ENCODE measurements at regions not wholly inside any gene's neighbourhood (a gene's known extent, or its start where the extent isn't known, plus 50 kb on each side); places are given as distances from the start of the nearest gene placed in this dataset.
"Not testable (repeated sequence)": the region's sequence is repeated elsewhere in the genome, so short reads cannot be mapped to it uniquely, and the experiment has no call there.

GRCh38 chr4:120261117-120261516 lies 194.5 kb upstream of the MAD2L1 start:
- Histone ChIP-seq H2AFZ (ENCODE audit: low read depth, low read length) (no peak overlapping the region), H4K20me1 (ENCODE audit: insufficient read depth) (no peaks in the 10 kb centered on the region)
- no peak for TF ChIP-seq SMC3 (conservative IDR thresholded peaks at IDR 0.05; ENCODE audit: poor library complexity)
- TF ChIP-seq, protein P1, sequence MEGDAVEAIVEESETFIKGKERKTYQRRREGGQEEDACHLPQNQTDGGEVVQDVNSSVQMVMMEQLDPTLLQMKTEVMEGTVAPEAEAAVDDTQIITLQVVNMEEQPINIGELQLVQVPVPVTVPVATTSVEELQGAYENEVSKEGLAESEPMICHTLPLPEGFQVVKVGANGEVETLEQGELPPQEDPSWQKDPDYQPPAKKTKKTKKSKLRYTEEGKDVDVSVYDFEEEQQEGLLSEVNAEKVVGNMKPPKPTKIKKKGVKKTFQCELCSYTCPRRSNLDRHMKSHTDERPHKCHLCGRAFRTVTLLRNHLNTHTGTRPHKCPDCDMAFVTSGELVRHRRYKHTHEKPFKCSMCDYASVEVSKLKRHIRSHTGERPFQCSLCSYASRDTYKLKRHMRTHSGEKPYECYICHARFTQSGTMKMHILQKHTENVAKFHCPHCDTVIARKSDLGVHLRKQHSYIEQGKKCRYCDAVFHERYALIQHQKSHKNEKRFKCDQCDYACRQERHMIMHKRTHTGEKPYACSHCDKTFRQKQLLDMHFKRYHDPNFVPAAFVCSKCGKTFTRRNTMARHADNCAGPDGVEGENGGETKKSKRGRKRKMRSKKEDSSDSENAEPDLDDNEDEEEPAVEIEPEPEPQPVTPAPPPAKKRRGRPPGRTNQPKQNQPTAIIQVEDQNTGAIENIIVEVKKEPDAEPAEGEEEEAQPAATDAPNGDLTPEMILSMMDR (IDR thresholded peaks at IDR 0.05; ENCODE audit: poor library complexity, severe bottlenecking) = no peak
- TF ChIP-seq MXI1 (conservative IDR thresholded peaks at IDR 0.05; ENCODE audit: poor library complexity, severe bottlenecking) = no peak
- TF ChIP-seq, protein P2, sequence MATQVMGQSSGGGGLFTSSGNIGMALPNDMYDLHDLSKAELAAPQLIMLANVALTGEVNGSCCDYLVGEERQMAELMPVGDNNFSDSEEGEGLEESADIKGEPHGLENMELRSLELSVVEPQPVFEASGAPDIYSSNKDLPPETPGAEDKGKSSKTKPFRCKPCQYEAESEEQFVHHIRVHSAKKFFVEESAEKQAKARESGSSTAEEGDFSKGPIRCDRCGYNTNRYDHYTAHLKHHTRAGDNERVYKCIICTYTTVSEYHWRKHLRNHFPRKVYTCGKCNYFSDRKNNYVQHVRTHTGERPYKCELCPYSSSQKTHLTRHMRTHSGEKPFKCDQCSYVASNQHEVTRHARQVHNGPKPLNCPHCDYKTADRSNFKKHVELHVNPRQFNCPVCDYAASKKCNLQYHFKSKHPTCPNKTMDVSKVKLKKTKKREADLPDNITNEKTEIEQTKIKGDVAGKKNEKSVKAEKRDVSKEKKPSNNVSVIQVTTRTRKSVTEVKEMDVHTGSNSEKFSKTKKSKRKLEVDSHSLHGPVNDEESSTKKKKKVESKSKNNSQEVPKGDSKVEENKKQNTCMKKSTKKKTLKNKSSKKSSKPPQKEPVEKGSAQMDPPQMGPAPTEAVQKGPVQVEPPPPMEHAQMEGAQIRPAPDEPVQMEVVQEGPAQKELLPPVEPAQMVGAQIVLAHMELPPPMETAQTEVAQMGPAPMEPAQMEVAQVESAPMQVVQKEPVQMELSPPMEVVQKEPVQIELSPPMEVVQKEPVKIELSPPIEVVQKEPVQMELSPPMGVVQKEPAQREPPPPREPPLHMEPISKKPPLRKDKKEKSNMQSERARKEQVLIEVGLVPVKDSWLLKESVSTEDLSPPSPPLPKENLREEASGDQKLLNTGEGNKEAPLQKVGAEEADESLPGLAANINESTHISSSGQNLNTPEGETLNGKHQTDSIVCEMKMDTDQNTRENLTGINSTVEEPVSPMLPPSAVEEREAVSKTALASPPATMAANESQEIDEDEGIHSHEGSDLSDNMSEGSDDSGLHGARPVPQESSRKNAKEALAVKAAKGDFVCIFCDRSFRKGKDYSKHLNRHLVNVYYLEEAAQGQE (IDR thresholded peaks at IDR 0.05; ENCODE audit: borderline replicate concordance) = no peak
- TF ChIP-seq TAF1 (IDR thresholded peaks at IDR 0.05; ENCODE audit: low read depth) = no peak
- no peak for TF ChIP-seq EZH2 (IDR thresholded peaks at IDR 0.05; ENCODE audit: borderline replicate concordance, insufficient read depth, low read length, poor library complexity, severe bottlenecking)
- TF ChIP-seq RAD21 (conservative IDR thresholded peaks at IDR 0.05) = no peak
- TF ChIP-seq EP300 (conservative IDR thresholded peaks at IDR 0.05; ENCODE audit: poor library complexity, severe bottlenecking) = no peak
- no peak for TF ChIP-seq POLR2AphosphoS5 (IDR thresholded peaks at IDR 0.05)

GRCh38 chr4:120256112-120256775 lies 189.6 kb upstream of the MAD2L1 start:
- not testable (repeated sequence) for H4K20me1 ChIP-seq (ENCODE audit: insufficient read depth); H3K79me2 ChIP-seq (replicated peaks; ENCODE audit: insufficient read depth, low read length); H3K9me3 ChIP-seq (ENCODE audit: low read length); H3K4me2 ChIP-seq (ENCODE audit: low read length); H3K27me3 ChIP-seq (ENCODE audit: insufficient read depth, low read depth, low read length); H3K9ac ChIP-seq (ENCODE audit: low read length); H3F3A ChIP-seq (ENCODE audit: insufficient read depth, low read length, poor library complexity, severe bottlenecking); H3K27ac ChIP-seq (ENCODE audit: low read length); H3K36me3 ChIP-seq (ENCODE audit: insufficient read depth, low read length); H3K4me3 ChIP-seq (ENCODE audit: low read length); H3K9me2 ChIP-seq (ENCODE audit: insufficient read depth, low read length); H2AFZ ChIP-seq (ENCODE audit: low read depth, low read length)

More at GRCh38 chr4:120261117-120261516, 194.5 kb upstream of the MAD2L1 start:
- Histone ChIP-seq H3K9me3 (ENCODE audit: low read length) (no peaks in the 10 kb centered on the region), H3K9me2 (ENCODE audit: insufficient read depth, low read length) (no peaks in the 10 kb centered on the region), H3K27me3 (ENCODE audit: insufficient read depth, low read depth, low read length) (no peaks in the 10 kb centered on the region), H3K27ac (ENCODE audit: low read length) (no peak overlapping the region), H3K36me3 (ENCODE audit: insufficient read depth, low read length) (no peaks in the 10 kb centered on the region), H3K79me2 (replicated peaks; ENCODE audit: insufficient read depth, low read length) (no peaks in the 10 kb centered on the region), H3F3A (ENCODE audit: insufficient read depth, low read length, poor library complexity, severe bottlenecking) (no peaks in the 10 kb centered on the region), H3K4me2 (ENCODE audit: low read length) (no peak overlapping the region), H3K4me3 (ENCODE audit: low read length) (no peak overlapping the region), H3K9ac (ENCODE audit: low read length) (no peak overlapping the region)
